Lower lobe of right lung (tissue), 2 donors: ENCODE measurements at regions not wholly inside any gene's neighbourhood (a gene's known extent, or its start where the extent isn't known, plus 50 kb on each side); places are given as distances from the start of the nearest gene placed in this dataset.

ENCODE experiments used
- ATAC-seq, 2 donors: fragments of 200-7000 bp; cut with Tn5 transposase; one replicate each; pipeline ENCODE4 v1.9.1; 2020 to 2022; ENCODE audit warnings: mild to moderate bottlenecking in 2 of 2, moderate library complexity in 2 of 2
- DNase-seq: peaks from one replicate; pipeline ENCODE4 v3.0.0-alpha.2; 2020
- H3K27ac ChIP-seq: fragments of 200-600 bp; one replicate; pipeline ENCODE4 v1.8.0; 2022
- H3K27me3 ChIP-seq: fragments of 200-600 bp; one replicate; pipeline ENCODE4 v1.8.0; 2022; ENCODE audit warnings: low read depth
- H3K36me3 ChIP-seq: fragments of 200-600 bp; one replicate; pipeline ENCODE4 v1.8.0; 2022; ENCODE audit warnings: mild to moderate bottlenecking
- H3K4me1 ChIP-seq: fragments of 200-600 bp; one replicate; pipeline ENCODE4 v1.8.0; 2022
- H3K4me3 ChIP-seq: fragments of 200-600 bp; one replicate; pipeline ENCODE4 v1.8.0; 2022; ENCODE audit warnings: mild to moderate bottlenecking
- H3K9me3 ChIP-seq: fragments of 200-600 bp; one replicate; pipeline ENCODE4 v1.8.0; 2022
- CTCF ChIP-seq: fragments of 200-600 bp; IDR thresholded peaks from one replicate; pipeline ENCODE4 v1.8.0; 2022; ENCODE audit warnings: antibody characterized with exemption, mild to moderate bottlenecking
- intact Hi-C: fragments of 100-400 bp; cut with DNase I; formaldehyde crosslinking; loops from one replicate; pipeline ENCODE4 v1.11.0; 2022
- donor health status: DM: no; HTN: yes; CAD: no; lungs with severe emphysema.

GRCh38 chr14:85788470-85789233, 258.7 kb downstream of the FLRT2 start:
- intact Hi-C loops: no loop called here
- H3K9me3 ChIP-seq: no peaks in the 10 kb centered on the region
- no peak for DNase-seq
- no peak for ATAC-seq
- TF ChIP-seq CTCF: no peak
- no peaks in the 10 kb centered on the region for H3K27me3 ChIP-seq
- H3K27ac ChIP-seq: no peak overlapping the region
- no peaks in the 10 kb centered on the region for H3K4me1 ChIP-seq
- H3K36me3 ChIP-seq: no peaks in the 10 kb centered on the region
- no peak overlapping the region for H3K4me3 ChIP-seq

DNA sequence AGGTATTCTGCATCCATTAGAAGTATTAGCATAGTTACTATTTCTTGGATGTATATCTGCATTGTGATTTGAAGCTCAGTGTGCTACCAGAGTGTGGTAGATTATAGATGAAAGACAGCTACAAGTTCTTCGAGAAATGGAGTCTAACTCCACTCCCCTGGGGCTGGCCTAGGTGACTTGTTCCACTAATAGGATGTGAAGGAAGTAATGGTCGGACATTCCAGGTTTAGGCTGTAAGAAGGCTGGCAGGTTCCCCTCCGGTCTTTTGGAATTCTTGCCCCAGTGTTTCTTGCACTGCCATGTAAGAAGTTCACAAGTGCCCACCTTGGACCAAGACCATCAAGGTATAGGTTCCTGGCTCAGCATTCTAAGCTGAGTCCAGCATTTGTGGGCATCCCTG, 236.4 kb downstream of the FLRT2 start:
- intact Hi-C loops: no loop called here
- H3K27me3 ChIP-seq: no peaks in the 10 kb centered on the region
- H3K4me1 ChIP-seq: no peaks in the 10 kb centered on the region
- H3K4me3 ChIP-seq: no peak overlapping the region
- H3K9me3 ChIP-seq: no peaks in the 10 kb centered on the region
- H3K36me3 ChIP-seq: no peaks in the 10 kb centered on the region
- no peak for TF ChIP-seq CTCF
- no peak overlapping the region for H3K27ac ChIP-seq
- ATAC-seq (no peak), DNase-seq (no peak)

GRCh38 chr14:85764822-85765221, 234.9 kb downstream of the FLRT2 start:
- H3K27ac ChIP-seq: no peak overlapping the region
- no peaks in the 10 kb centered on the region for H3K4me1 ChIP-seq
- no peak for DNase-seq
- no peaks in the 10 kb centered on the region for H3K36me3 ChIP-seq
- ATAC-seq: peak in 1 of 2 donors; percentile 25
- H3K27me3 ChIP-seq: no peaks in the 10 kb centered on the region
- no peak for TF ChIP-seq CTCF
- H3K4me3 ChIP-seq: no peak overlapping the region
- intact Hi-C loops: no loop called here
- no peaks in the 10 kb centered on the region for H3K9me3 ChIP-seq

GRCh38 chr14:85762526-85762925, 232.6 kb downstream of the FLRT2 start:
- intact Hi-C loops: no loop called here
- Histone ChIP-seq H3K9me3 (no peaks in the 10 kb centered on the region), H3K36me3 (no peaks in the 10 kb centered on the region), H3K27me3 (no peaks in the 10 kb centered on the region), H3K4me1 (no peaks in the 10 kb centered on the region), H3K27ac (no peak overlapping the region), H3K4me3 (no peak overlapping the region)
- ATAC-seq (no peak), DNase-seq (no peak)
- TF ChIP-seq CTCF: no peak

DNA sequence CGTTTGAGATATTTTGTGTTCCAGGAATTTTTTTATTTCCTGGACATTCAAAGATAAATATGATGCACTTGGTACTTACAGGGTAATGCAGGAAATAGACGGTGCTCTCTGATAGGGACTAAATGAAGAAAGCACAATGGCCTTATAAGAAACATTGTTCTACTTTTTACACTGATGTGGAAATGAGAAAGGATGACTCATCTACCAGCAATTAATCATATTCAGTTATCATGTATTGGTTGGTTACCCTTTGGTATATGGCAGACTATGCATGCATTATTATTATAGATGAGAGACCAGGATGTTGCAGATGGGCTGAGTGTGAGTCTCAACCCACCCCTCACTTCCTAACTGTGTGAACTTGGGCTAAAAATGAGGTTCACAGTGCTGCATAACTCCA, 222.2 kb downstream of the FLRT2 start:
- DNase-seq: no peak
- no peaks in the 10 kb centered on the region for H3K36me3 ChIP-seq
- H3K9me3 ChIP-seq: no peaks in the 10 kb centered on the region
- intact Hi-C loops: no loop called here
- no peak overlapping the region for H3K27ac ChIP-seq
- no peak for ATAC-seq
- H3K4me1 ChIP-seq: no peaks in the 10 kb centered on the region
- no peak overlapping the region for H3K4me3 ChIP-seq
- no peaks in the 10 kb centered on the region for H3K27me3 ChIP-seq
- TF ChIP-seq CTCF: no peak
